ACC112 (cell line): ENCODE measurements at regions not wholly inside any gene's neighbourhood (a gene's known extent, or its start where the extent isn't known, plus 50 kb on each side); places are given as distances from the start of the nearest gene placed in this dataset.

Experiments used
- H2AFZ ChIP-seq: fragments of 200-600 bp; sonication (generic); one replicate; pipeline ENCODE4 v1.6.0; 2017; ENCODE audit warnings: antibody characterized with exemption, low read length; ENCODE audit not compliant: unreplicated experiment
- H3K27ac ChIP-seq: fragments of 200-600 bp; sonication (generic); 2 replicates; pipeline ENCODE4 v1.5.1; 2014; ENCODE audit warnings: low read depth, mild to moderate bottlenecking, antibody characterized with exemption, low read length, moderate library complexity
- H3K27me3 ChIP-seq: fragments of 200-600 bp; sonication (generic); 2 replicates; pipeline ENCODE4 v1.6.1; 2014; ENCODE audit warnings: mild to moderate bottlenecking, antibody characterized with exemption, low read length, moderate library complexity, mixed read lengths; ENCODE audit not compliant: insufficient read depth
- H3K36me3 ChIP-seq: fragments of 200-600 bp; sonication (generic); 2 replicates; pipeline ENCODE4 v1.6.1; 2016; ENCODE audit warnings: mild to moderate bottlenecking, antibody characterized with exemption, low read length, moderate library complexity, mixed read lengths; ENCODE audit not compliant: insufficient read depth
- H3K4me1 ChIP-seq: fragments of 200-600 bp; sonication (generic); one replicate; pipeline ENCODE4 v1.6.1; 2016; ENCODE audit warnings: low read length, mixed read lengths; ENCODE audit not compliant: insufficient read depth, unreplicated experiment, control insufficient read depth
- H3K4me3 ChIP-seq: fragments of 200-600 bp; sonication (generic); 2 replicates; pipeline ENCODE4 v1.5.1; 2014; ENCODE audit warnings: mild to moderate bottlenecking, low read depth, low read length
- H3K79me2 ChIP-seq: fragments of 200-600 bp; sonication (generic); one replicate; pipeline ENCODE4 v1.6.0; 2016; ENCODE audit warnings: low read length; ENCODE audit not compliant: control insufficient read depth, unreplicated experiment, insufficient read depth

DNA sequence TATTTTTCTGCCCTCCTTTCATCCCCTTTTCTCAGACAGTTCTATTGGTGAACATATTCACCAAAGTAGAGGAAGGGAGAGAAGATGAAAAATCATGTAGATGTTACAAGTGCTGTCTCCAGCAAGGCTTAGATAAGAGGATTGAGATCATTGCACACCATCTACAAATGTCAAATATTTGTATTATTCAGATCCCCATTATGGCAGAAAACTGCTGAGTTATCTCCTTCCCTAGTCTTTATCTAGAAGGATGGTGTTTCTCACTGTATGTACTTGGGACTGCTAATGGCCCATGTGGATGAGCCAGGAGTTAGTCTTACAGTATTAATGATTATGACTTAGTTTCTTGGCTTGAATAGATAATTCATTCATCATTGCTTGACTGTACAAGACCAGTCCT is 147.2 kb upstream of the EEPD1 start:
- Histone ChIP-seq H3K27me3 (no peaks in the 10 kb centered on the region), H3K27ac (no peak overlapping the region), H3K4me3 (no peak overlapping the region), H3K4me1 (no peaks in the 10 kb centered on the region), H3K79me2 (no peaks in the 10 kb centered on the region), H3K36me3 (no peaks in the 10 kb centered on the region), H2AFZ (no peak overlapping the region)

DNA sequence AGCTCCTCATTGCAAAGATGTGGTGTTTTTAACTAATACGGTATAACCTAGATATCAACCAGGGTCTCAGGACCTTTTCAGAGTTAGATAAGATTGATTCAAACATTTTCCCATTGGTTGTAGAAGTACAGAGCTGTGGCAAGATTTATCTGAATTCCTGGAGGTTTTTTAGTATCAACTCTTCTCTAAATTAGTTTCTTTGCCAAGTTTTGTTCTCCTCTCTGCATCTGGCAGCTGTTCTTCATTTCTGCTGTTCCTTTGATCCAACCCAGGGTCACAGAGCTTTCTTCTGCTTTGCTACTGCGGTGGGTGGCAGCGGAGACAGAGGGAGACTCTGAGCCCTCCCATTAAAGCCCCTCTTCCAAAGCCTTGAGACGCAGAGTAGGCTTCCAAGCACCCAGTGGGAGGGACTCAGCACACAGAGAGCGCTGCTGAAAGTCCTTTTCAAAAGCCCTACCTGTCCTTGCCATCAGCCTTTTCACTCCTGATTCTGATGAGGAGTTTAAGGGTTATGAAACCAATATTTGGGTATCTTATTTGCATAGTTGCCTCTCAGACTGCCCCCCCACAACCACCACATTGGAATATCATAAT is 146.3 kb upstream of the EEPD1 start:
- Histone ChIP-seq H3K27ac (no peak overlapping the region), H3K27me3 (no peaks in the 10 kb centered on the region), H3K79me2 (no peaks in the 10 kb centered on the region), H3K4me1 (no peaks in the 10 kb centered on the region), H3K4me3 (no peak overlapping the region), H3K36me3 (no peaks in the 10 kb centered on the region), H2AFZ (no peak overlapping the region)

DNA sequence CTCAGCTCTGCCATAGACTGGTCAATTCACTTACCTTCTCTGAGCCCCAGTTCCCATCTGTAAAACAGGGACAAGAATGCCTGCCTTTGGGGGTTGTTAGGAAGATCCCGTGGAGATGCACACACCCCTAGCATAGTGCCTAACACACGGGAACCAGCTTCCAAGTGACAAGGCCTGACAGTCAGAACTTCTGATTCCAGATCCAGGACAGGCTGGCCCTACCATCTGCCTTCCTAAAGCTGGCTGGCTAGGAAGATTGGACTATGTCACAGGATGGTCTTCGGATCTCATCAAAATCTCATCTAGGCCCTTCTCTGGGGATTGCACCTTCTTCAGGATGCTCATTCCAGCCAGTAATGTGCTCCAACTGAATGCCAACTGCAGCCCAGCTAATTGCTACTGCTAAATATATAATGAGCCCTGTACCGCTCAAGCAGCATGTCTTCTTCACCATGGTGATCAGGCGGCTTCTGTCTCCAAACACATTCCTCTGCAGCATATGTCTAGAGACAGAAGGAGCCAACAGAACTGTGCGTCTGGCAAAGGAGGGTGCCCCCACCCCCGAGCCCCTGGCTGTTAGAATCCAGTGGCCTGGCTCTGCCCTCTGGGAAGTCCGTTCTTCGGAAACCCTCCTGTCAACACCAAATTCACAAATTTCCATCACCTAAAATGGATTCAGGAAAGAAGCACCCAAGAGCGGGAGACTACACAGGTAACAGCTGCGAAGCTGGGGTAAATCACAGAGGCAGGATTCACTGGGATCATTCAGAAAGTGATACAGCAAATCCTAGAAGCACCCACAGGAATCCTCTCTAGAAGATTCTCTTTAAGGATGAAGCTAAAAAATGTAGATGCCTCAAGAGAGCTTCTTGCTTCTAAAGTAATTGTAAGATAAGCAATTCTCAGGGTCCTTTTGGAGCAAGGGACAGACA is 142.1 kb upstream of the EEPD1 start:
- Histone ChIP-seq H3K4me3 (no peak overlapping the region), H3K27me3 (no peaks in the 10 kb centered on the region), H3K36me3 (no peaks in the 10 kb centered on the region), H3K79me2 (no peaks in the 10 kb centered on the region), H3K4me1 (peaks cover 3% of the 10 kb centered on the region), H2AFZ (no peak overlapping the region), H3K27ac (no peak overlapping the region)

DNA sequence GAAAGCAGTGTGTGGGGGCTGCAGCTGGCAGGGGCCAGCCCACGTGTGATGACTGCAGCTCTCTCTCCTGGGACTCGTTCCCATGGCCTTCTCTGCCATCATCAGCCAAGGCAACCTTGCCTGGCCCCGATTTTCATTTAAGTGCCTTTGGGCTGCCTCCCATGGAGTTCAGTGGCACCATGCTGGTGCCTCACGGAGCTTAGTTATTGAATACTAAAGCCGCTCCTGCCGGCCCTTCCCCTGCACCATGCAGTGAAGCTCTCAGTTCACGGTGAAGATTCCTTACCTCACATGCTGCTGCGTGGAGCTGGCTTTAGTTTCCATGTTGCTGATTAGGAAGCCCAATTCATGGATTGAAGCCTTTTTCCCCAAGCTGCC is 141.5 kb upstream of the EEPD1 start:
- Histone ChIP-seq H3K27ac (no peak overlapping the region), H3K79me2 (no peaks in the 10 kb centered on the region), H3K4me3 (no peak overlapping the region), H3K36me3 (no peaks in the 10 kb centered on the region), H3K4me1 (peaks cover 6% of the 10 kb centered on the region), H3K27me3 (no peaks in the 10 kb centered on the region), H2AFZ (no peak overlapping the region)

DNA sequence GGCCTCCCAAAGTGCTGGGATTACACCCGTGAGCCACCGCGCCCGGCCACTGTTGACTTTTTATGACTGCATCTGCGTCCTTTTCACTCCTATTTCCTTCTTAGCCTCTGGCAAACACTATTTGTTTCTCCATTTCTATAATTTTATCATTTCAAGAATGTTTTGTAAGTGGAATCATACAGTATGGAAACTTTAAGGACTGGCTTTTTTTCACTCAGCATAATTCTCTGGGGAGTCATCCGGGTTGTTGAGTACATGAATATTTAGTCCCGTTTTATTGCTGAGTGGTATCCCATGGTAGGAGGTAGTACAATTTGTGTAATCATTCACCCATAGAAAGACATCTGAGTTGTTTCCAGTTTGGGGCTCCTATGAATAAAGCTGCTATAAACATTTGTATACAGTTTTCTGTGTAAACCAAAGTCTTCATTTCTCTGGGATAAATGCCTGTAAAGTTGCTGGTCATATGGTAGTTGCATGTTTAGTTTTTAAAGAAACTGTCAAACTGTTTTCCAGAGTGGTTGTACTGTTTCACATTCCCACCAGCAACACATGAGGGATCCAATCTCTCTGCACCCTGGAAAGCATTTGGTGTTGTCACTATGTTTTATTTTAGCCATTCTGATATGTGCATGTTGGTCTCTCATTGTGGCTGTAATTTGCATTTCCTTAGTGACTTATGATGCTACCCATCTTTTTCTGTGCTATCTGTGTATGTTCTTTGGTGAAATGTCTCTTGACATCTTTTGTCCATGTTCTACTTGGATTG is 139.6 kb upstream of the EEPD1 start:
- Histone ChIP-seq H3K36me3 (no peaks in the 10 kb centered on the region), H3K27ac (no peak overlapping the region), H3K4me1 (peaks cover 6% of the 10 kb centered on the region), H2AFZ (no peak overlapping the region), H3K4me3 (no peak overlapping the region), H3K27me3 (no peaks in the 10 kb centered on the region), H3K79me2 (no peaks in the 10 kb centered on the region)

DNA sequence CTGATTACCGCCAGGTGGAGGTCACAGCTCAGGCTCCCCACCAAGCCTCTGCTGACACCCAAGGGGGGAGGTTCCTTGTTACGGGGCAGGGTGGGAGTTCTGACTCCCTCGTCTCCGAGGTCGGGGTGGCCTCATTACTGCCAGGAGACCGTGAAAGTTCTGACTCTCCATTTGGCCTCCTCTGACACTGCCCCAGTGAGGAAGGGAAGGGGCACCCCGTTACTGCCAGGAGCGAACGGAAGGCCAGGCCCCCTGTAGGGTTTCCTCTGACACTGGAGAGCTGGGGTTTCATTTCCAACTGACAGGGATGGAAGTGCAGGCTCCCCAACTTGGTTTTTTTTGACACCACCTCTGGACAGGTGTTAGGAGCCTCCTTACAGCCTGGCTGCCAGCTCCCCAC is 138.1 kb upstream of the EEPD1 start:
- H2AFZ ChIP-seq = no peak overlapping the region
- H3K27ac ChIP-seq = no peak overlapping the region
- H3K4me3 ChIP-seq = no peak overlapping the region
- H3K36me3 ChIP-seq = no peaks in the 10 kb centered on the region
- H3K27me3 ChIP-seq = no peaks in the 10 kb centered on the region
- H3K4me1 ChIP-seq = peaks cover 6% of the 10 kb centered on the region
- H3K79me2 ChIP-seq = no peaks in the 10 kb centered on the region

DNA sequence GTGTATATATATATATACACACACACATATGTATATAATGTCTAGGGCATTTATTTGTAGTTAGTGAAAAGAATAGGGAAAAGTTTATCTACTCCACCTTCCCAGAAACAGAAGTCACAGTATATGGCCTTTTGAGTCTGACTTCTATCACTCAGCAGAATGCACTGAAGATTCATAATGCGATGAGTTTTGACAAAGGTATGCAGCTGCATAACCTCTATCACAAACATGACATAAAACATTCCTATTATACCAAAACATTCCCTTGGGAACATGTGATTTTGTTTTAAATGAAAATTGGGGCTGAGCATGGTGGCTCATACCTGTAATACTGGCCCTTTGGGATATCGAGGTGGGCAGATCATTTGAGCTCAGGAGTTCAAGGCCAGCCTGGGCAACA is 137.3 kb upstream of the EEPD1 start:
- Histone ChIP-seq H3K36me3 (no peaks in the 10 kb centered on the region), H3K4me3 (no peak overlapping the region), H3K27ac (no peak overlapping the region), H3K79me2 (no peaks in the 10 kb centered on the region), H3K4me1 (peaks cover 6% of the 10 kb centered on the region), H3K27me3 (no peaks in the 10 kb centered on the region), H2AFZ (no peak overlapping the region)

DNA sequence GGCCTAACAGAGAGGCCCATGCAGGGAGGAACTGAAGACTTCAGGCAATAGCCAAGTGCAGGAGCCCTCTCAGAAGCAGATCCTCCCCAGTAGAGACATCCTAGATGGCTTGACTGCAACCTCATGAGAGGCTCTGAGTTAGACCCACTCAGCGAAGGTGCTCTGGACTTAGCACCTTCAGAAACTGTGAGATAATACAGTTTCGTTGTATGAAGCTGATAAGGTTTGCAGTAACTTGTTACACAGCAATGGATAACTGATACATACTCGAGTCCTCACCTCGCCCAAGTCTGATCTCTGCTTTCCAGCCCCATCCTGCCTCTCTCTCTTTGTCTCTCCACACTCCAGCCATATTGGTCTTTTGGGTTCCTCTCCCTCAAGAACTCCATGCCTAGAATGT is 136.4 kb upstream of the EEPD1 start:
- H3K79me2 ChIP-seq = no peaks in the 10 kb centered on the region
- peaks cover 6% of the 10 kb centered on the region for H3K4me1 ChIP-seq
- no peak overlapping the region for H3K4me3 ChIP-seq
- no peaks in the 10 kb centered on the region for H3K27me3 ChIP-seq
- no peak overlapping the region for H3K27ac ChIP-seq
- no peaks in the 10 kb centered on the region for H3K36me3 ChIP-seq
- no peak overlapping the region for H2AFZ ChIP-seq

DNA sequence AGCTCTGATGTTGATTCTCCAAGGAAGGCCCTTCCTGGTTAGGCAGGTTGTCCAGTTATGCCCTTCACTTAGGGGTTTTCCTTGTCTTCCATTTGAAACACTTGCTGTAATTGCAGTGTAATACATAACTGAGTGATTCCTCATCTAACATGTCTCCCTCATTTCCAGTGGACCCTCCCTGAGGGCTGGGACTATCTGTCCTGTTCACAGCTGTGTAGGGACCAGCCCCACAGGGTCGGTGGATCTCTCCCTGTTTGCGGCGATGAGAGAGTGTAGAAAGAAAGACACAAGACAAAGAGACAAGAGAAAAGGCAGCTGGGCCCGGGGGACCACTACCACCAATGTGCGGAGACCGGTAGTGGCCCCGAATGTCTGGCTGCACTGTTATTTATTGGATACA is 135.9 kb upstream of the EEPD1 start:
- Histone ChIP-seq H3K4me3 (no peak overlapping the region), H3K4me1 (peaks cover 6% of the 10 kb centered on the region), H3K27me3 (no peaks in the 10 kb centered on the region), H3K79me2 (no peaks in the 10 kb centered on the region), H2AFZ (no peak overlapping the region), H3K27ac (no peak overlapping the region), H3K36me3 (no peaks in the 10 kb centered on the region)

DNA sequence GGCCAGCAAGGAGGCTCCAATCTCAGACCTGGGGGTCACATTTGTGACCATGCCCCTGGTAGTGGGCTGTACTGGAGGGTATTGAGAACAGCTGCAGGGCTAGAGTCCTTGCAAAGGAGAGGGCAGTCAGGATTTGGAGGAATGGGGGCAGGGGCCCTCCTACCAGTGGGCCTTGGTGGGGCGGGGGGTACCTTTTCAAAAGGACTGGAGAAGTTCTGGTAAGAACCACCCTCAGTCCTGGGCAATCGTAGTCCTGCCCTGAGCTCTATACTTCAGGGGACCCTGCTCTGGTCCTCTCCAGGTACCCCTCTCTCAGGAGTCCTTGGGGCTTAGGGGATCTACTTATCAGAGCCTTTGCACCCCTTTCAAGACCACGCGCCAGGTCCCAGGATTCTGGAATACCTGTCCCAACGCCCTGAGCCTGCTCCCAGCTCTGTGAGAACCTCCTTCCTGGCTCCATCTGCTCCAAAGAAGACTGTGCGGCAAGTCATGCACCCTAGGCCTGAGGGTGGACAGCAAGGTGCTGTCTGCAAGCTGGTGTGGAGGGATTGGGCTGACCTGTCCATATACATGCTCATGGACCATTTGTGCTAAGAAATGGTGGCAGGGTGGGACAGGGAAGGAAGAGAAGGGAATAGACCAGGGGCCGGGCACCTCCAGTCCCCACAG is 134.1 kb upstream of the EEPD1 start:
- Histone ChIP-seq H3K4me3 (no peak overlapping the region), H2AFZ (no peak overlapping the region), H3K27me3 (no peaks in the 10 kb centered on the region)

More for the DNA sequence above, 134.1 kb upstream of the EEPD1 start:
- no peaks in the 10 kb centered on the region for H3K79me2 ChIP-seq
- no peaks in the 10 kb centered on the region for H3K36me3 ChIP-seq
- no peak overlapping the region for H3K27ac ChIP-seq
- H3K4me1 ChIP-seq = peaks cover 6% of the 10 kb centered on the region
